Glutamatergic neuron (in vitro differentiated cells): ENCODE measurements at regions not wholly inside any gene's neighbourhood (a gene's known extent, or its start where the extent isn't known, plus 50 kb on each side); places are given as distances from the start of the nearest gene placed in this dataset.

Experiments
- DNase-seq: peaks from one replicate; pipeline ENCODE4 v3.0.0; 2022
- H3K27ac Mint-ChIP-seq: one replicate; pipeline ENCODE4 v1.8.0; 2020; ENCODE audit warnings: mild to moderate bottlenecking, mixed read lengths, inconsistent platforms; ENCODE audit not compliant: unreplicated experiment
- H3K27me3 Mint-ChIP-seq: one replicate; pipeline ENCODE4 v1.8.0; 2020; ENCODE audit warnings: mild to moderate bottlenecking, moderate library complexity, mixed read lengths, inconsistent platforms; ENCODE audit not compliant: unreplicated experiment
- H3K36me3 Mint-ChIP-seq: one replicate; pipeline ENCODE4 v1.8.0; 2020; ENCODE audit warnings: mild to moderate bottlenecking, mixed read lengths, inconsistent platforms; ENCODE audit not compliant: unreplicated experiment
- H3K4me1 Mint-ChIP-seq: one replicate; pipeline ENCODE4 v1.8.0; 2020; ENCODE audit warnings: mild to moderate bottlenecking, low read depth, mixed read lengths, inconsistent platforms; ENCODE audit not compliant: unreplicated experiment
- H3K4me3 Mint-ChIP-seq: one replicate; pipeline ENCODE4 v1.8.0; 2020; ENCODE audit warnings: mild to moderate bottlenecking, mixed read lengths, inconsistent platforms; ENCODE audit not compliant: unreplicated experiment
- H3K9me3 Mint-ChIP-seq: one replicate; pipeline ENCODE4 v1.8.0; 2020; ENCODE audit warnings: mild to moderate bottlenecking, moderate library complexity, mixed read lengths, inconsistent platforms; ENCODE audit not compliant: unreplicated experiment
- TF ChIP-seq, protein P1 (sequence below): fragments of 200-600 bp; sonication (generic); IDR thresholded peaks from one replicate; pipeline ENCODE4 v1.5.0; 2021; ENCODE audit not compliant: partially characterized antibody, unreplicated experiment

DNA sequence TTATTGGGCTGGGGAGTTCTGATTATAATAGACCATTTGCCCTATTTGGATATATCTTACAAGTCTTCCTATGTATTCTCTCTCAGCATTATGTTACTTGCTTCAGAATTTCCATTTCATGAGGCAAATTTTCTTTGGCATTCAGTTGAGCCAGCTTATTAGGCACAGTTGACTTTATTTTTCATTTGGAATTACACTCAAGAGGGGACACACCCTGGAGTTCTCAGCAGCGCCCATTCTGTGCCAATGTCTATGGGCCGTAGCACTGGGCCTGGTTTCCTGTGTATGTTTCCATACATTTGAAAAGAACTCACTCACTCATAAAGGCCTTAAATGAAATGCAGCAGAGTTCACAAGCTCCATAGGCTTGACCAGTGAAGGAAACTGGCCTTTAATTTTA, 138.5 kb downstream of the KLF12 start:
- H3K27me3 Mint-ChIP-seq = no peaks in the 10 kb centered on the region
- H3K4me1 Mint-ChIP-seq = peaks cover 23% of the 10 kb centered on the region
- no peak overlapping the region for H3K4me3 Mint-ChIP-seq
- no peak overlapping the region for H3K27ac Mint-ChIP-seq
- TF ChIP-seq, protein P1, sequence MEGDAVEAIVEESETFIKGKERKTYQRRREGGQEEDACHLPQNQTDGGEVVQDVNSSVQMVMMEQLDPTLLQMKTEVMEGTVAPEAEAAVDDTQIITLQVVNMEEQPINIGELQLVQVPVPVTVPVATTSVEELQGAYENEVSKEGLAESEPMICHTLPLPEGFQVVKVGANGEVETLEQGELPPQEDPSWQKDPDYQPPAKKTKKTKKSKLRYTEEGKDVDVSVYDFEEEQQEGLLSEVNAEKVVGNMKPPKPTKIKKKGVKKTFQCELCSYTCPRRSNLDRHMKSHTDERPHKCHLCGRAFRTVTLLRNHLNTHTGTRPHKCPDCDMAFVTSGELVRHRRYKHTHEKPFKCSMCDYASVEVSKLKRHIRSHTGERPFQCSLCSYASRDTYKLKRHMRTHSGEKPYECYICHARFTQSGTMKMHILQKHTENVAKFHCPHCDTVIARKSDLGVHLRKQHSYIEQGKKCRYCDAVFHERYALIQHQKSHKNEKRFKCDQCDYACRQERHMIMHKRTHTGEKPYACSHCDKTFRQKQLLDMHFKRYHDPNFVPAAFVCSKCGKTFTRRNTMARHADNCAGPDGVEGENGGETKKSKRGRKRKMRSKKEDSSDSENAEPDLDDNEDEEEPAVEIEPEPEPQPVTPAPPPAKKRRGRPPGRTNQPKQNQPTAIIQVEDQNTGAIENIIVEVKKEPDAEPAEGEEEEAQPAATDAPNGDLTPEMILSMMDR = no peak
- DNase-seq = no peak
- H3K9me3 Mint-ChIP-seq = peaks cover 1% of the 10 kb centered on the region
- H3K36me3 Mint-ChIP-seq = no peaks in the 10 kb centered on the region

DNA sequence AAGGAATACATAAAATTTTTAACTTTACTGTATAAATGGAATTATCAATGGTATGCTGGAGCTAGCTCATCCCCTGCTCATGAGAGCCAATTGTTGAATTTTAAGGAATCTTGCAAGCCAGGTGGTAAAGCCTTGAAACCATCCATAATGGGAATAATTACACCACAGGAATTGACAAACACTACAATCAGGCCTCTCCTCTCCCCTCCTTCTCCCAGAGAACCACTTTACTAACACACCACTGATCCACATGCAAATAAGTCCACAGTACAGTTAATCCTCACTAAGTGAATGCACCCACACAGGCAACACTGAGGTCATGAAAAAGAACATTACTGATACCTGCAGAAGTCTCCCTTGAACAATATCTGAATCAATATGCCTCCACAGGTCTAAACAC, 140.5 kb downstream of the KLF12 start:
- Mint-ChIP-seq H3K9me3 (peaks cover 1% of the 10 kb centered on the region), H3K4me1 (peaks cover 29% of the 10 kb centered on the region), H3K27ac (no peak overlapping the region), H3K36me3 (no peaks in the 10 kb centered on the region), H3K4me3 (no peak overlapping the region), H3K27me3 (no peaks in the 10 kb centered on the region)
- TF ChIP-seq, protein P1 = no peak
- no peak for DNase-seq

DNA sequence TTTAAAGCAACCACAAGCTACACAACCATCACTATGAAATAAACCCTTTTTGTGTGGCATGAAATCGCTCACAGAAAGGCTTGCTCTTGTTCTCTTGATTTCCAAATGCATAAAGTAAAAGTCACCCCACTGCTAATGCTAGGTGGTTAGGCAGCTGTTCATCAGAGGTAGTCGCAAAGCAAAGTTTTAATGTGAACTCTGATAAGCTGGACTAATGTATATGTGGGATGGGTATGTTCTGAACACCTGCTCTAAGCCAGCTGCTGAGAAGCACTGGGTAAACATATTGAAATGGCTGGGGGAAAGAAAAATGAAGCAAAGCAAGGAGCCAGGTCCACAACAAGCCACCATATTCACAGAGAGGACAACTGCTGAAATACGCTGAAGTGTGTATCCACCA, 142.3 kb downstream of the KLF12 start:
- no peak overlapping the region for H3K4me3 Mint-ChIP-seq
- H3K36me3 Mint-ChIP-seq = no peaks in the 10 kb centered on the region
- H3K9me3 Mint-ChIP-seq = peaks cover 1% of the 10 kb centered on the region
- H3K27ac Mint-ChIP-seq = peak overlapping the region; percentile 30
- TF ChIP-seq, protein P1 = no peak
- H3K4me1 Mint-ChIP-seq = peaks cover 29% of the 10 kb centered on the region
- DNase-seq = no peak
- H3K27me3 Mint-ChIP-seq = no peaks in the 10 kb centered on the region

DNA sequence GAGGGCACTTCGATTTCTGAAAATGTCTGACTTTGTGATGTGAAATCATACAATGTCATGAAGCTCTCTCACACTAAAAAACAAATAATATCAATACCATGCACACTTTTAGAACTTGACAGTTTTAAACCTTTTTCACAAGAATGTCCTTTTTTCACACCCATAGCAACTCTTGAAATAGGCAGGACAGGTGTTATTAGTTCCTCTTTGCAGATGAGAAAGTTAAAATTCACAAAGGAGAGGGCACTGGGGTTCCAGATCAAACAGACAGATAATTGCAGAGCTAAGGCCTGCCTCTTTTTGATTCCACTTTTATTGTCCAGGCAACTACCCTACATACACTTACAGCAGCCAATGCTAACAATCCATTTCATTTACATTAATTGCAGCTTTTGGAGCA, 142.8 kb downstream of the KLF12 start:
- no peak overlapping the region for H3K27ac Mint-ChIP-seq

DNA sequence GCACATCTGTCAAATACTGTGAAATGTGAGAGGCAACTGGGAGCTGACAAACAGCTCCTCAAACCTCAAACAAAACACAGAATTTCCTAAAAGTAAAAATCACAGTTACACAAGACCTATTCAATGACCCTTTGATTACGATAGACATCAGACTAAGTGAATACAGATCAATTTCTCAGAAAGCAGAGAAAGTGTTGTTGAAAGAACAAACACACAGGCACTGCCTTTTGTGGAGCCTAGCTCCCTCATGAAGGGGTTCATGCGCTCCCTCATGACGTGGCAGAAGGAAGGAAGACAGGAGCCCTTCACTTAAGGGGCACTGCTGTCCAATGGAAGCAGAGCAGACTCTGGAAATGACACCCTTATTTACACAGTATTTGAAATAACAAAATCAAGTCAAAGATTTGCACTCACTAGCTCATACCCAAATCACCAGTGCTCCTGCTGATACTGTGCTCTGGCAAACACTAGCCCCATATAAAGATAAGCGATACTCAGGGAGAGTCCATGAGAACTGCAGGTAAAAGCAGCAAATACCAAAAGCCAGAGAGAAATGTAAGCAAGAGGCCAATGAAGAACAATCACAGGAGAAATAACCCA, 144.9 kb downstream of the KLF12 start:
- H3K27me3 Mint-ChIP-seq = no peaks in the 10 kb centered on the region
- peaks cover 1% of the 10 kb centered on the region for H3K9me3 Mint-ChIP-seq
- H3K4me3 Mint-ChIP-seq = no peak overlapping the region
- H3K27ac Mint-ChIP-seq = no peak overlapping the region
- no peaks in the 10 kb centered on the region for H3K36me3 Mint-ChIP-seq
- H3K4me1 Mint-ChIP-seq = peaks cover 27% of the 10 kb centered on the region
- TF ChIP-seq, protein P1 = no peak
- no peak for DNase-seq

More for the DNA sequence above, 142.8 kb downstream of the KLF12 start:
- H3K27me3 Mint-ChIP-seq = no peaks in the 10 kb centered on the region
- no peak for DNase-seq
- peaks cover 27% of the 10 kb centered on the region for H3K4me1 Mint-ChIP-seq
- TF ChIP-seq, protein P1 = no peak
- no peaks in the 10 kb centered on the region for H3K36me3 Mint-ChIP-seq
- H3K9me3 Mint-ChIP-seq = peaks cover 1% of the 10 kb centered on the region
- no peak overlapping the region for H3K4me3 Mint-ChIP-seq
